ENCODE measurements at regions not wholly inside any gene's neighbourhood (a gene's known extent, or its start where the extent isn't known, plus 50 kb on each side); places are given as distances from the start of the nearest gene placed in this dataset.

DNA sequence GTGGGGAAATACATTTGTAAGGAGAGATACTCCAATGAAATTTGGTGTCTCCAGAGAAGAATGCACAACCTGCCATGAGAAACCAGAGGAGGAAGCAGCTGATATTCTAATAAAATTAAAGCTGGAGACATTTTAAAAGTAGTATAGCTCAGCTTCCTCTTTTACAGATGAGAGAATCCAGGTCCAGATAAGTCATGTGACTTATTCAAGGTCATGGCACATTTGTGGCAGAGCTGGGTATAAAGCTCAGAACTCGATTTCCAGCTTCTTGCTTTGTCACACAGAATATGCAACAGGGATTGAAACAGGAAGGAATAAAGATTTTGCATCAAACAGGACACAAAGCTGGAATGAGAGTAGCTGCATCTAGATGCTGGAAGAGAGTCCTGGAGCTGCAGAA, 174.8 kb downstream of the EMP1 start:
- no peak for DNase-seq
- CTCF ChIA-PET: interaction anchor here (3.2 kb wide), 1 partner anchor 9 kb away, joined by 7 read pairs; no protein-coding TSS in a partner anchor
- Mint-ChIP-seq H3K9me3 (no peaks in the 10 kb centered on the region), H3K4me1 (no peaks in the 10 kb centered on the region), H3K4me3 (no peak overlapping the region), H3K27me3 (peaks cover 10% of the 10 kb centered on the region), H3K36me3 (ENCODE audit: low read depth) (no peaks in the 10 kb centered on the region), H3K27ac (no peak overlapping the region)
- POLR2A ChIA-PET: no interaction called here

DNA sequence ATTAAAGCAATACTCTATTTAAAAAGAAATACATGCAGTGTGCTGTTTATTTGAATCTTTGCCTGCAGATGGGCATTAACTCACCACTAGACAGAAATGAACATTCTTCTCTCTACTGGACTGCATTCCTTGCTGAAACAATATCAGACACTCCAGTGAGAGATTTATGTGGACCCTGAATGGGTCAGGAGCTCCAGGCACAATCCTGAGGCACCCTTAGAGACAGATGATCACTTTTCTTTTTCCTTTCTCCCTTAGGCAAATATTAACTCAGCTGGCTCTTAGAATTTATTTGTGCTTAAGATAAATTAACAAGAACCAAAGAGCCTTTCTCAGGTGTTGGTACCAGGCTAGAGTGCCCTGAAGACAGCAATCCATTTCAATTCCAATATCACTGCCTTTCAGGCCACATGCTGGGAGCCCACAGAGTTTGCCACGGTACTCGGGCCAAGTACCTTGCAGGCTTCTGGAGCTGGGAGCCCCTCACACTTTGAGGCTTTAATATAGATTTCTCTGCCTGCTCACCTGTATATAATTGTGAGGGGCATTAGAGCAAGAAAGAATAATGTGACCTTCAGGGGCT, 173.0 kb downstream of the EMP1 start:
- no peak overlapping the region for H3K27ac Mint-ChIP-seq
- CTCF ChIA-PET: interaction anchor here (0.6 kb wide), 1 partner anchor 15 kb away, joined by 3 read pairs; no protein-coding TSS in a partner anchor
- H3K4me1 Mint-ChIP-seq: no peaks in the 10 kb centered on the region
- DNase-seq: no peak
- POLR2A ChIA-PET: no interaction called here
- H3K27me3 Mint-ChIP-seq: peaks cover 10% of the 10 kb centered on the region
- no peaks in the 10 kb centered on the region for H3K36me3 Mint-ChIP-seq (ENCODE audit: low read depth)
- no peaks in the 10 kb centered on the region for H3K9me3 Mint-ChIP-seq
- no peak overlapping the region for H3K4me3 Mint-ChIP-seq

DNA sequence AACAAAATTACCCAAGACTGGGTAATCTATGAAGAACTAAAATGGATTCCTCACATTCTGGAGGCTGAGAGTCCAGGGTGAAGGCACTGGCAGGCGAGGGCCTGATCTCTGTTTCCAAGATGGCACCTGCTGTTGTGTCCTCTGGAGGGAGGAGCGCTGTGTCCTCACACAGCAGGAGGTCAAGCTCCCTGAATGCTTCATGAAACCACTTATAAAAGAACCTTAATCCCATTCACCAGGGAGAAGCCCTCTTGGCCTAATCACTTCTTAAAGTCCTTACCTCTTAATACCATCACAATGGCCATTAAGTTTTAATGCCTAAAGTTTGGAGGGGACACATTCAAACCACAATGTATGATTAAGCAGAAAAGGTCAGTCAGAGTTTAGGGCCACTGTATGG, 172.4 kb downstream of the EMP1 start:
- Mint-ChIP-seq H3K36me3 (ENCODE audit: low read depth) (no peaks in the 10 kb centered on the region), H3K4me3 (no peak overlapping the region), H3K4me1 (no peaks in the 10 kb centered on the region), H3K9me3 (no peaks in the 10 kb centered on the region), H3K27me3 (peaks cover 10% of the 10 kb centered on the region), H3K27ac (no peak overlapping the region)
- ChIA-PET CTCF (no interaction called here), POLR2A (no interaction called here)
- no peak for DNase-seq

DNA sequence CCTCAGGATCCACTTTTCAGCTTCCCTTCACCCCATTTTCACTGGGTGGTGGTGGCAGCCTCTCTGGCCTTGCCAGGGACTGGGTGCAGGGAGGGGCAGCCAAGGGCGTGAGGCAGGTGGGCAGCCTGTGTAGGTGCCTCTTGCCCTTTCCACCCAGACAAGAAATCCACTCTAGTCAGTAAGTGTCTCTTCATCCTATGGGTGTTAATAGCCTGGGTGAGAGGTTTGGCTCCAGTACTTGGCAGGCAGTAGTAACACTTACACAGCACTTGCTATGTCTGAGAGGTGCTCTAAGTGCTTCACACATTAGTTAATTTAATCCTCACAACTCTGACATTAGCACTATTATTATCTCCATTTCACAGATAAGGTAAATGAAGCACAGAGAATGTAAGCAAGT, 171.9 kb downstream of the EMP1 start:
- no peak overlapping the region for H3K4me3 Mint-ChIP-seq
- POLR2A ChIA-PET: no interaction called here
- CTCF ChIA-PET: no interaction called here
- H3K36me3 Mint-ChIP-seq (ENCODE audit: low read depth): no peaks in the 10 kb centered on the region
- H3K27ac Mint-ChIP-seq: no peak overlapping the region
- no peaks in the 10 kb centered on the region for H3K9me3 Mint-ChIP-seq
- no peaks in the 10 kb centered on the region for H3K4me1 Mint-ChIP-seq
- H3K27me3 Mint-ChIP-seq: peaks cover 10% of the 10 kb centered on the region
- no peak for DNase-seq

DNA sequence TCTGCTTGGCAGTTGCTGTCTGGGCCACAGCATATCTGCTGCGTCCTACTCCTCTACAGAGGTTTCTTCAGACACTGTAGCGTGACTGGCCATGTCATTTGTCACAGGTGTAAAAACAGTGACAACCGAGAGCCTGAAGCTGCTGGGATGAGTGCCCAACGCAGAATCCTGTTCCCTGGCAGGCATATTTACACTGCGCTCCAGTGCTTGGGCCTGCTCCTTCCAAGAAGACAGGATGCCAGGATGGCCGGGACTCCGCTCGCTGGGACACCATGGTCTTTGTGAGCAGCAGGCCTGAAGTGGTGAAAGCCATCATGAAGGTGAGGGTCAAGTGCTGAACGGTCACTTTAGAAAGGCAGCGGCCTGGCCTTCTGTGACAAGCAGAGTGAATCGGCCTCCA, 171.4 kb downstream of the EMP1 start:
- ChIA-PET CTCF (no interaction called here), POLR2A (no interaction called here)
- no peak for DNase-seq
- Mint-ChIP-seq H3K36me3 (ENCODE audit: low read depth) (no peaks in the 10 kb centered on the region), H3K4me1 (no peaks in the 10 kb centered on the region), H3K9me3 (no peaks in the 10 kb centered on the region), H3K27me3 (peaks cover 8% of the 10 kb centered on the region), H3K27ac (no peak overlapping the region), H3K4me3 (no peak overlapping the region)

DNA sequence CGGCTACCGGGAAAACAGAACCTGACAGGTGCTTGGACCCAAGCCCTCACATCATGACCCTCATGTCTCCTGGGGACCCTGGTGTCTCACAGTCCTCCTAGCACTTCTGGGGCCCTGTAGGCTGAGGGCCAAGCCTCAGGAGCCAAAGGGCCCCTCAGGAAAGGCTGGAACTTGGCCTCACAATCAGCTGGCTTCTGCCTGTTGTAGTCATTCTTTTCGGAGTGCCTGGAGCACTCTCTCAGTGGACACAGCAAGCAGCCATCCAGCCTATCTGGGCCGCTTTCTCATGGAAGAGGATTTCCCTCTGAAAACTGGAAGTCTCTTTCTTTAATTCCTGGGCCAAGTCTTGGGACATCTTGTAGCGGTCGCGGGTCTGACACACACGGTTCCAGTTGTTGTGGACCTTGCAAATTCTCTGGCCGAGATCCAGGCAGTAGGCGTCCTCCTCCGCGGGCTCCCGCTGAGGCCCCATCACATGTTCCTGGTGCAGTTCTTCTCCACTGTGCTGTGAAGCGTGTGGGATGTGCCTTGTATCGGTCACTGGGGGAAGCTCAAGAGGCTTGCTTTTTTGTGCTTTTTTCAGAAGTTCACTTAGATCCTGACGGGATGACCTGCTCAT, 169.3 kb downstream of the EMP1 start:
- H3K4me3 Mint-ChIP-seq: no peak overlapping the region
- H3K27ac Mint-ChIP-seq: no peak overlapping the region
- no peak for DNase-seq
- no peaks in the 10 kb centered on the region for H3K4me1 Mint-ChIP-seq
- POLR2A ChIA-PET: no interaction called here
- CTCF ChIA-PET: no interaction called here
- H3K36me3 Mint-ChIP-seq (ENCODE audit: low read depth): no peaks in the 10 kb centered on the region
- H3K27me3 Mint-ChIP-seq: peaks cover 6% of the 10 kb centered on the region
- no peaks in the 10 kb centered on the region for H3K9me3 Mint-ChIP-seq

DNA sequence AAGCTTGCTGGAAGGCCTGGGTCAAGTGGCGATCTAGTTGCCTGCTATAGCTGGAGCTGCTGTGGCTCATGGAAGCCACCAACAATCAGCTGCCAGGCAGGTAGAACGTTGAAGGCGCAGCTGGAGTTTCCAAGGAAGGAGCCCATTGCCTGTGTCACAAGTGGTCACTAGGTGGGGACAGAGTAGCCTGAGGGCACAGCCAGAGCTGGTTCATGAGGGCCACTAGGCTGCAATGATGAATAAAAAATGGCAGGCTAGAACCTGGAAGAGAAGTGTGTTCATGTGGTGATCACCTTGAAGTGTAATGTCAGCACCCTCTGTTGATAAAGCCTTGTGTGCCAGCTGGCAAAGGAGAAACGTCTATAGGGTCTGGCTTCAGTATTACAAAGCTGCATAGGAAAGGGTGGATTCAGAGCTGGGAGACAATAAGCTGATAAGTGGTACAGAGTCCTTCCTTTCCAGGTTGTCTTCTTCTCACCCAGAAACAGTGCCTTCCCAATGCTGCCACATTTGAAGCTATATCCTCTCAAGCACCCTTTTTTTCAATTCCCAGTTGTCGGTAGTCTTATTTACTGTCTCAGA, 165.8 kb downstream of the EMP1 start:
- H3K27me3 Mint-ChIP-seq: peaks cover 29% of the 10 kb centered on the region
- no peaks in the 10 kb centered on the region for H3K36me3 Mint-ChIP-seq (ENCODE audit: low read depth)

DNA sequence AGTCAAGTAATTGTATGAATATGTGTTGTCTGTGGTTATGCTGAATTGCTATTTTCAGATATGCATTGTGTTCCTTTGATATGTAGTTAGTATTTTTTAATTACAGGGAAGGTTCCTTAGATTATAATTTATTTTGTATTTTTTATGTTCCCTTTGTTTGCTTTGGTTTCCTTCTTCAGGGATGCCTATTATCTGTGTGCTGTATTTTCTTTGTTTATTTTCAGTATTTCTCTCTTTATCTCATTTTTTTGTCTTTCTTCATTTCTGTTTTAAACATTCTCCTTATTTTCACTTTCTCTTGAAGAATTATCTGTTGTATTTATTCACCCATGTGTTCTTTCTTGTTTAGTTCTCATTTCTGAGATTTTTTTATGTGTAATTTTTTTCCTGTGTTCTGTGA, 163.1 kb downstream of the EMP1 start:
- H3K4me1 Mint-ChIP-seq: no peaks in the 10 kb centered on the region
- POLR2A ChIA-PET: no interaction called here
- no peak for DNase-seq
- H3K4me3 Mint-ChIP-seq: no peak overlapping the region
- no peaks in the 10 kb centered on the region for H3K36me3 Mint-ChIP-seq (ENCODE audit: low read depth)
- CTCF ChIA-PET: no interaction called here
- no peak overlapping the region for H3K27ac Mint-ChIP-seq
- no peaks in the 10 kb centered on the region for H3K9me3 Mint-ChIP-seq
- H3K27me3 Mint-ChIP-seq: peaks cover 39% of the 10 kb centered on the region

More for the DNA sequence above, 165.8 kb downstream of the EMP1 start:
- H3K27ac Mint-ChIP-seq: no peak overlapping the region
- POLR2A ChIA-PET: no interaction called here
- DNase-seq: peak; percentile 39
- CTCF ChIA-PET: interaction anchor here (0.9 to 1.5 kb wide), 7 partner anchors 10 to 299 kb away, joined by 3 to 8 read pairs (median 4); no protein-coding TSS in a partner anchor
- no peaks in the 10 kb centered on the region for H3K9me3 Mint-ChIP-seq
- no peaks in the 10 kb centered on the region for H3K4me1 Mint-ChIP-seq
- no peak overlapping the region for H3K4me3 Mint-ChIP-seq

DNA sequence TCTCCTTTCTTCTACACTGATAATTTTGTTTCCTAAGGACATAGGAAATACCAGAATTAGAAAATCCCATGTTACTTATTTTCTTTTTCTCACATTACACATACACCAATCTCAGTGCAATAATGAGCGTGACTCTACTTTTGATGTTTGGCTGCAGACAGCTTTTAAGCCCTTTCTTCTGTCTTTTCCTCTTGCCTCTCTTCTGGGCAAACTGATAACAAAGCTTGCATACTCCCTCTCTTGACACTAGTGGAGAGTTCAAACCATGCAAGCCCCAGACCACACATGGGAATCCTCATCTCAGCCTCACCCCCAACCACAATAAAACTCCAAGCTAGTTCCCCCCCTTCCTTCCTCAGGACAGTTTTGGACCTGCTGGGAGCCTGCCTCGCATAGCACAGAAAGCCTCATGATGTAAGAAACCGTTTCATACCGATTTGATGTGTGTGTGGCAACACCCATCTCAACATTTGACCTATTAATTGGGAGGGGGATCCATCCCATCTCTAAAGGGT, 161.9 kb downstream of the EMP1 start:
- CTCF ChIA-PET: no interaction called here
- POLR2A ChIA-PET: no interaction called here
- H3K27me3 Mint-ChIP-seq: peaks cover 39% of the 10 kb centered on the region
- H3K27ac Mint-ChIP-seq: no peak overlapping the region
- H3K9me3 Mint-ChIP-seq: no peaks in the 10 kb centered on the region
- H3K4me1 Mint-ChIP-seq: no peaks in the 10 kb centered on the region
- H3K36me3 Mint-ChIP-seq (ENCODE audit: low read depth): no peaks in the 10 kb centered on the region
- H3K4me3 Mint-ChIP-seq: no peak overlapping the region
- no peak for DNase-seq

DNA sequence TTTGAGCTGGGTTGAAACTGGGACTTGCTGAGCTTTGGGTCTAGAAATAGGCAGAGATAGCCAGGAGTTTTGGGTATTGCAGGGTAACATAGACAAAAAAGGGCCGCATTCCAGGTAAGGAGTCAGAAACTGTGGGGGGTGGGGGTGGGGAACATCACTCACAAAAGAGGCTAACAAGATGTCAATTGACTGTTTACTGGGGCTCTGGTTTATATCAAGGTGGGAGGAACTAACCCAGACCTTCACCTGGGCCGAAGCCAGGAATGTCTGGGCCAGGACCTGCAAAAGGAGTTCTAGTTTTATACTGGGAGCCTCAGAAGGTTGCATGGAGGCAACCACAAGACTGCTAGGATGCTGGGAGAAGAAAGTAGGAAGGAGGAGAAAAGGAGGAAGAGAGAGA, 154.4 kb downstream of the EMP1 start:
- H3K9me3 Mint-ChIP-seq: no peaks in the 10 kb centered on the region
- H3K4me1 Mint-ChIP-seq: no peaks in the 10 kb centered on the region
- ChIA-PET CTCF (no interaction called here), POLR2A (no interaction called here)
- no peak overlapping the region for H3K4me3 Mint-ChIP-seq
- no peak overlapping the region for H3K27ac Mint-ChIP-seq
- no peak for DNase-seq
- peaks cover 25% of the 10 kb centered on the region for H3K27me3 Mint-ChIP-seq
- H3K36me3 Mint-ChIP-seq (ENCODE audit: low read depth): no peaks in the 10 kb centered on the region

DNA sequence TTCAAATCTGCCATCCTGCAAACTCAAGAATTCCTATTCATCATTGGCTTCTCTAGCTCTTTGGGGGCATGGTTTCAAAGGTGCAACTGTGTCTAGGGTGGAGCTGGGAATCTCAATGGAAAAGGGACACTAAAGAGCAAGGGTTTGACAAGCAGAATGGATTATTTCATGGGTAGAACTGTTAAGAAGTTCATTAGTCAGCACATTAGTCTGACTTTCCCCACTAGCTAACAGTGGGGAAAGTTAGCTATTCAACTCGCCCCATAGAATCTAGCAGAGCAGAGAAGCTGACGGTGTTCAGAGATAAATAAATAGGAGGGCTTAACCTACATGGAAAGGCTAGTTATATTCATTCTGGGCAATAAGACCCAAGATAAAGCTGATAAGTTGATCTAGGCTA, 153.9 kb downstream of the EMP1 start:
- Mint-ChIP-seq H3K9me3 (no peaks in the 10 kb centered on the region), H3K27ac (no peak overlapping the region), H3K4me3 (no peak overlapping the region), H3K36me3 (ENCODE audit: low read depth) (no peaks in the 10 kb centered on the region), H3K4me1 (no peaks in the 10 kb centered on the region), H3K27me3 (peaks cover 24% of the 10 kb centered on the region)
- no peak for DNase-seq
- ChIA-PET POLR2A (no interaction called here), CTCF (no interaction called here)

DNA sequence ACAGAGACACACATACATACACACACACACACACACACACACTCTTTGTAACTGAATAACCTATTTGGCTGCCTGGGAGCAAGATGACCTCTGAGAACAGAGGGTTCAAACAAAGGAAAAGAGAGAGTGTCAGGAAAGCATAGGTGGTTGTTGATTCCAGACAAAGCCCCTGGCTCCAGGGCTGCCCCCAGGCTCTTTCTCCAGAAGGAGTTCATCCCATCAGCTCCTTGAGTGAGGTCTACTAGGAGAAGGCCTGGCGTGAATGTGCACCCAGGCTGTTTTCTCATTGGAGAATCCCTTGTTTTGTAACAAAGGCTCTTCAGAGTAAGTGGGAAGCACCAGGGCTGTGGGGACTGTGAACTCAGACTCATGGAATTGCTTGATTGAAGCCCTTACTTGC, 151.9 kb downstream of the EMP1 start:
- H3K4me3 Mint-ChIP-seq: no peak overlapping the region

DNA sequence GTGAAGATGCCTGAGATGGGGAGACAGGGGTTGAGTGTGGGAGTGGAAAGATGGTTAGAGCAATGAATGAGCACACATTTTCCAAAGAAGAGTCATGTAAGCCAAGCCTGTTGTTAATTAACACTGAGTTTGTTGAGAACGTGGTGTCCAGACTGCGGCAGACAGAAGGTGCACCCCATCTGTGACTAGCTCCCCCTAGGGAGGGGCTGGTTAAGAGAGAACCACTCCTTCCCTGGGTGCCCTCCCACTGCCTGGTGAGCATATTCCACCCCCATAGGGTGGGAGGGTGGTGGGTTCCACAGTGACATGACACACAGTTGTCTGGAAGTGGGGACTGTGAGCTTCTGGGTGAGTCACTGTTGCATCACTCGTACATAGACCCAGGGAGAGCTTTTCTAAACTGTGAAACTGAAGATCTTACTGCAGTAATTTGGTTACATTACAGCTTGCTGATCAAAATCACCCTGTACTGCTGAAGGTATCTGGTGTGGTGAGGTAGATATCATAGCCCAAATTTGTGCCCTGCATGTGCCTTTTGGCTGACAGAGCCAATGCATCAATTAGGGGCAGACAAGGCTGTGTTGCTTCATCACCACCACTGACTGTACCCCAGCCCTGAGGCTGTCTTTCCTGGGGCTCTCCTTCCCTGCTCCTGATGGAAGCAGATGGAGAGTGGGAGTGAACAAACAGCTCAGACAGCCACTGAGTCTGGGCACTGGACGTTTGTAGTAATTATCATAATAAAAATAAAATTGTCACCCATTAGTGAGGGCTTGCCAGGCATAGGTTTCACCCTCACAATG, 150.9 kb downstream of the EMP1 start:
- POLR2A ChIA-PET: no interaction called here

More for the DNA sequence above, 151.9 kb downstream of the EMP1 start:
- POLR2A ChIA-PET: no interaction called here
- DNase-seq: no peak
- H3K4me1 Mint-ChIP-seq: no peaks in the 10 kb centered on the region
- H3K27me3 Mint-ChIP-seq: peaks cover 27% of the 10 kb centered on the region
- no peaks in the 10 kb centered on the region for H3K36me3 Mint-ChIP-seq (ENCODE audit: low read depth)
- H3K9me3 Mint-ChIP-seq: no peaks in the 10 kb centered on the region
- no peak overlapping the region for H3K27ac Mint-ChIP-seq
- CTCF ChIA-PET: interaction anchor here (0.7 to 1.3 kb wide), 2 partner anchors 14 to 148 kb away, joined by 3 to 4 read pairs; no protein-coding TSS in a partner anchor

More for the DNA sequence above, 150.9 kb downstream of the EMP1 start:
- H3K4me3 Mint-ChIP-seq: no peak overlapping the region
- no peak for DNase-seq
- H3K4me1 Mint-ChIP-seq: no peaks in the 10 kb centered on the region
- H3K9me3 Mint-ChIP-seq: no peaks in the 10 kb centered on the region
- no peaks in the 10 kb centered on the region for H3K36me3 Mint-ChIP-seq (ENCODE audit: low read depth)
- CTCF ChIA-PET: interaction anchor here (0.7 kb wide), 1 partner anchor 147 kb away, joined by 4 read pairs; no protein-coding TSS in a partner anchor
- peaks cover 24% of the 10 kb centered on the region for H3K27me3 Mint-ChIP-seq
- H3K27ac Mint-ChIP-seq: no peak overlapping the region
